Activated naive CD8-positive, alpha-beta T cell treated with anti-CD3 and anti-CD28 coated beads for 36 hours (primary cell): ENCODE measurements at regions not wholly inside any gene's neighbourhood (a gene's known extent, or its start where the extent isn't known, plus 50 kb on each side); places are given as distances from the start of the nearest gene placed in this dataset.
"Not testable (repeated sequence)": the region's sequence is repeated elsewhere in the genome, so short reads cannot be mapped to it uniquely, and the experiment has no call there.

Experiments
- DNase-seq: peaks from one replicate; pipeline ENCODE4 v3.0.0; 2021
- H3K27ac Mint-ChIP-seq: one replicate; pipeline ENCODE4 v1.8.0; 2022; ENCODE audit warnings: mild to moderate bottlenecking, moderate library complexity, mixed read lengths
- H3K27me3 Mint-ChIP-seq: one replicate; pipeline ENCODE4 v1.8.0; 2022; ENCODE audit warnings: mild to moderate bottlenecking, mixed read lengths
- H3K36me3 Mint-ChIP-seq: one replicate; pipeline ENCODE4 v1.8.0; 2021; ENCODE audit warnings: mild to moderate bottlenecking, mixed read lengths
- H3K4me1 Mint-ChIP-seq: one replicate; pipeline ENCODE4 v1.8.0; 2021; ENCODE audit warnings: mixed read lengths
- H3K4me3 Mint-ChIP-seq: one replicate; pipeline ENCODE4 v1.8.0; 2022; ENCODE audit warnings: mild to moderate bottlenecking, moderate library complexity, mixed read lengths
- H3K9me3 Mint-ChIP-seq: one replicate; pipeline ENCODE4 v1.8.0; 2022; ENCODE audit warnings: mixed read lengths

DNA sequence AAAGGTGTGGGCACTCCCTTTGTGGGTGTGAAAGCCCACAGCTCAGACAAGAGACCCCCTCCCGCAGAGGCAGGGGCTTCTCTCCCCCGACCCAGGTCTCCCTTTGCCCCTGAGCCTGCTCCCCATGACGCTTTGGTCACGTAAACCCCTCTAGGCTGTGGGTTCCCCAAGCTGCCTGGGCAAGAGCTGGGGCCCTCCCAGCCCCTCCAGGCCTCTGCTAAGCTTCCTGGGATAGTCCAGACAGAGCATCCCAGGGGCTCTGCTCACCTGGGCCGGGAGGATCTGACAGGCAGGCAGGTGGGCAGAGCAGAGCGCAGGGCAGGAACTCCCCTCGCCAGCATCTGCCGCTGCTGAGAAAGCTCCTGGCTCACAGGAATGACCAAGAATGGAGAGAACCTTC is 177.3 kb downstream of the BANP start:
- Mint-ChIP-seq H3K4me3 (no peak overlapping the region), H3K4me1 (no peaks in the 10 kb centered on the region), H3K36me3 (no peaks in the 10 kb centered on the region), H3K9me3 (no peaks in the 10 kb centered on the region), H3K27ac (no peak overlapping the region), H3K27me3 (no peaks in the 10 kb centered on the region)
- DNase-seq: no peak

DNA sequence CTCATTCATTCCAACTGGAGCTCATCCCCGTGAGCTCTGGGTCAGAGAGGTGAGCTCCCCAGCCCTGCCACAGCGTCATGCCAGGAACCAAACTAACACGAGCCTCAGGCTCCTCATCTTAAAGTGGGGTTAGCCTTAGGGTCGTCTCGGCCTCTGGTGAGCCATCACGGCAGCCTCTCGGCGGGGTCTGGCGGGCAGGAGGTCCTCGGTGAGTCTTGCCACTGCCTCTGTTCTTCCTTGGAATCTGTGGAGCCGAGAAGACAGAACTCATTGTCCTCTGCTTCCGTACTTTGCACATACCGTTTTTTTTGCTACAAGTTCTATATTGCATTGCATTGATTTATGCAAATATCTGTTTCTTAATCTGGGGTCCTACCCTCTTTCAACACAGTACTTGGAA is 177.9 kb downstream of the BANP start:
- H3K27ac Mint-ChIP-seq, H3K27me3 Mint-ChIP-seq, H3K9me3 Mint-ChIP-seq, H3K4me3 Mint-ChIP-seq, H3K4me1 Mint-ChIP-seq, DNase-seq, H3K36me3 Mint-ChIP-seq: not testable (repeated sequence)

DNA sequence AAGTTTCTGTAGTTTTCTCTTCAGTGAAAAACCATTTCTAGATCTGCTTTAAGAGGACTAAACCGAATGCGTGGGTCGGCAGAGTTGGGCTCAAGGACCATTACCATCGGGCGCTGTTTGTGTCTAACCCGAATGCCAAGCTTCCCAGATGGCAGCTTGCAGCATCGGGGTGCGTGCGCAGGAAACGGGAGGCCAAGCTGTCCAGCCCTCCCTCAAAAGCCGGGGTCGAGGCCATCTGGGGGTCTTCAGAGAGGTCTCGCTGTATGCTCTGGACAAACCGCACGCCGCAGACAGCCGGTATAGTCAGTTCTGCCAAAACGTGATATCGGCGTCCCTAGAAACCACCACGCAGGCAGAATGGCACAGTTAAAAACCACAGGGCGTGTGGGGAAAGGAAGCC is 178.8 kb downstream of the BANP start:
- no peak overlapping the region for H3K4me3 Mint-ChIP-seq
- H3K36me3 Mint-ChIP-seq: no peaks in the 10 kb centered on the region
- H3K9me3 Mint-ChIP-seq: no peaks in the 10 kb centered on the region
- peaks cover 3% of the 10 kb centered on the region for H3K27me3 Mint-ChIP-seq
- no peak for DNase-seq
- no peak overlapping the region for H3K27ac Mint-ChIP-seq
- H3K4me1 Mint-ChIP-seq: no peaks in the 10 kb centered on the region

DNA sequence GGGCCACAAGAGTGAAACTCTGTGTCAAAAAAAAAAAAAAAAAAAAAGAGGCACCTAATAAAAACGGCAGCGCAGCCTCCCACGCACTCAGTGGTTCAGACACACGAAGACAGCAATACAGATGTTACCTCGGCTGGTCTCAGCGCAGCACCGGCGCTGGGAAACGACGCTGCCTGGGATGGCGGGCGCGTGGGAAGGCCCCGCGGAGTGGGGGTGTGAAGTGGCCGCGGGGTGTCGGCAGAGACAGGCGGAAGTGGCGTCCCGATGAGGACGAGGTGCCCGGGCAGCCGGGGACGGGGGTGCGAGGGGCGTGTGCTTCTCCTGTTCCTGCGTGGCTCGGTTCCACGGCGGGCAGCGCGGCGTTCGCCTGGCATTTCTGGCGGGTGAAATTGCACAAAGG is 179.4 kb downstream of the BANP start:
- no peaks in the 10 kb centered on the region for H3K36me3 Mint-ChIP-seq
- H3K4me1 Mint-ChIP-seq: no peaks in the 10 kb centered on the region
- H3K4me3 Mint-ChIP-seq: no peak overlapping the region
- H3K27me3 Mint-ChIP-seq: peaks cover 3% of the 10 kb centered on the region
- no peak overlapping the region for H3K27ac Mint-ChIP-seq
- H3K9me3 Mint-ChIP-seq: no peaks in the 10 kb centered on the region
- DNase-seq: no peak

DNA sequence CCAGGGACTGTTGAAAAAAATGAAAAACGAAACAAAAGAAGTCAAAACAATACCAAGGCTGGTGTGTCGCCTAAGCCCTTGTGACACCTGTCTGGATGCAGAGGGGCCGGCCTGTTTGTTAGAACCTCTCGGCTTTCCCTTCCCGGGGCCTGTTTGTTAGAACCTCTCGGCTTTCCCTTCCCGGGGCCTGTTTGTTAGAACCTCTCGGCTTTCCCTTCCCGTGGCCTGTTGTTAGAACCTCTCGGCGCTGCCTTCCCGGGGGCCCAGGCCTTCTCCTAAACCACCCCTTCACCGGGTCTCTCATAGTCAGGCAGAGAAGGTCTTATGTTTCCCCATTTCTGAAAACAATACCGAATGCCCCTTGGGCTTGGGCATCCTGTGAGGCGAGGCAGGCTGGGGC is 180.0 kb downstream of the BANP start:
- Mint-ChIP-seq H3K27ac (no peak overlapping the region), H3K27me3 (peaks cover 3% of the 10 kb centered on the region), H3K4me3 (no peak overlapping the region), H3K9me3 (no peaks in the 10 kb centered on the region), H3K36me3 (no peaks in the 10 kb centered on the region), H3K4me1 (no peaks in the 10 kb centered on the region)
- no peak for DNase-seq

DNA sequence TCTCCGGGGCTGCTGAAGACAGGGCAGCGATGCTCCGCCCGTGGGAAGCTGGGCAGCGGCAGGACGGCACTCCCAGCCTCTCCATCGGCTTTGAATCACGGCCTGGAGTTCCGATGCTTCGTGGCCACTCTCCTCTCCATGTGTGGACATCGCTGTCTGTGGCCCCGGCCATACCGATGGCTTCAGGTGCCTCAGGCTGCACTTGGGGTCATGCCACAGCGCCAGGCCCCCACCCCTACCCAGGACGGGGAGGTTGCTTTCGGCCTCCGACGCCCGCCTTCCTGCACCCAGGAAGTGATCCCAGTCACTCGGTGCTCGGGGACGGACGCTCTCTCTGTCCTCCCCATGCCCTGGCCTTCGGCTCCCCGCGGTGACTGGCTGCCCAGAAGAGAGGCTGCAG is 180.7 kb downstream of the BANP start:
- Mint-ChIP-seq H3K27me3 (peaks cover 3% of the 10 kb centered on the region), H3K4me1 (no peaks in the 10 kb centered on the region), H3K4me3 (no peak overlapping the region), H3K27ac (no peak overlapping the region), H3K36me3 (no peaks in the 10 kb centered on the region), H3K9me3 (no peaks in the 10 kb centered on the region)
- DNase-seq: no peak

DNA sequence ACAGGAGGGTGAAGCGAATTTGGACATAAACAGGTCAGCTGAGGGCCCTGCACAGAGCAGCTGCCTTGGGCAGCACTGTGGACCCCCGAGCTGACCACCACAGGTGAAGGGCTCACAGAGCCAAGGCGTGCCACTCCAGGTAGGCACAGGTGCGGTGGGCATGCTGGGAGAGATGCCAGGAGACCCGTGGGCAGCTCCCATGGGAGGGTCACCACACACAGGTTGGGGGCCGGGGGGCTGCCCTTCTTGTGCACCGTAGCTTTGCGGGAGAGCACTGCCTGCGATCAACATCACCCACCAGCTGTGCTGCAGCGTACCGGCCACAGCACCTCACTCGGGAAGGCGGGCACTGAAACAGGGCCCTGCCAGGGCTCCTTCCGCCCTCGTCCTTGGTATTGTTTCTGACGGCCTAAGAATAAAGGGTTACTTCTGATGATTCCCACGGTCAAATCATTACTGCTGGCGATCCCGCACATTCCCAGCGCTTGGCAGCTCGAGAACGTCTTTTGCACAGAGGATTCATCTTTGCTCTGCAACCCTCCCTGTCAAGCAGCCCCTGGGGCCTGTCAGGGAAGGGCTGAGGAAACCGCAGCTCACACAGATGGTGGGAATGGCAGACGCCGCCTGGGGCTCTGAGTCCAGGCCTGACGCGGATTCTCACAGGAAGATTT is 181.7 kb downstream of the BANP start:
- H3K27me3 Mint-ChIP-seq: peaks cover 3% of the 10 kb centered on the region
- no peaks in the 10 kb centered on the region for H3K4me1 Mint-ChIP-seq
- no peak for DNase-seq
- H3K27ac Mint-ChIP-seq: no peak overlapping the region
- no peaks in the 10 kb centered on the region for H3K36me3 Mint-ChIP-seq
- H3K9me3 Mint-ChIP-seq: no peaks in the 10 kb centered on the region
- H3K4me3 Mint-ChIP-seq: no peak overlapping the region

DNA sequence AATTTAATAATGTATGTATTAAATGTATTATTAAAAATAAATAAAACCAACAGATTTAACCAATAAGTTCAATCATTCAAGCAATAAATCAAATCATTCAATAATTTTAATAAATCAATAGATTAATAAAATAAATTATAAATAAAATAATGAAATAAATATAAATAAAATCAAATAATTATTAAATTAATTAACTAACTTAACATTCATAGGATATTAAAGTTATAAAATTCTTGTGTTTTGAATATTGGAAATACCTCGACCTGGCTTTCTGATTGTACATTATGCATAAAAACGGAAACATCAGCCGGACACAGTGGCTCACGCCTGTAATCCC is 182.2 kb downstream of the BANP start:
- no peak for DNase-seq
- Mint-ChIP-seq H3K4me3 (no peak overlapping the region), H3K36me3 (no peaks in the 10 kb centered on the region), H3K27me3 (peaks cover 3% of the 10 kb centered on the region), H3K27ac (no peak overlapping the region), H3K9me3 (no peaks in the 10 kb centered on the region), H3K4me1 (no peaks in the 10 kb centered on the region)

DNA sequence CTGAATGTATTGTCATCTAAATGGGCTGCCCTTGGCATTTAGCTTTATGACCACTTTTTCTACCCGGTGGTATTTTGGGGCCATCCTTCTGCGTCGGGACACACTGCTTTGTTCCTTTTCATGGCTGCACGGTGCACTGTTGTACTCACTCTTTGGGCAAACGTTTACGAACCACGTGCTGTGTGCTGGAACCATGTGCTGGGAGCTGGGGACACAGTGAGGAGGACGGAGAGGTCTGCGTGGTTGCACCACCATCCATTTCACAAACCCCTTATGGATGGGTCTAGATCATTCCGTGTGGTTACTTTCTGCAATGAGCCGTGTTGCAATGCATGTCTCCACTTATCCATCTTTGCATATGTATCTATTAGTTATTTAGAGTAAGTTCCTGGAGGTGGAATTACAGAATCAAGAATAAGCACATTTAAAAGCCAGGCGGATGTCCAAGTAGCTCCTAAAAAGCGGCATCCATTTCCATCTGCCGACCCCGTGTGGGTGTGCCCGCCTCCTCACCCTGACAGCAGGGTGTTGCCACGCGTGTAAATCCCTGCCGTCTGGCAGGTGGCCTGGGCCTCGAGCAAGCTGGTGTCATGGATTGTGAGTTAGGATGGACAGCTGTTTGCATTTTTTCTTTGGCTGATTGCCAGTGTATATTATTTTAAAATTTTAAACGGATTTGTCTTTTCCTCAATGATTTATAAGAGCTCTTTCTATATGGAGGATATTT is 183.1 kb downstream of the BANP start:
- H3K27me3 Mint-ChIP-seq, DNase-seq, H3K27ac Mint-ChIP-seq, H3K36me3 Mint-ChIP-seq, H3K4me1 Mint-ChIP-seq, H3K9me3 Mint-ChIP-seq, H3K4me3 Mint-ChIP-seq: not testable (repeated sequence)

DNA sequence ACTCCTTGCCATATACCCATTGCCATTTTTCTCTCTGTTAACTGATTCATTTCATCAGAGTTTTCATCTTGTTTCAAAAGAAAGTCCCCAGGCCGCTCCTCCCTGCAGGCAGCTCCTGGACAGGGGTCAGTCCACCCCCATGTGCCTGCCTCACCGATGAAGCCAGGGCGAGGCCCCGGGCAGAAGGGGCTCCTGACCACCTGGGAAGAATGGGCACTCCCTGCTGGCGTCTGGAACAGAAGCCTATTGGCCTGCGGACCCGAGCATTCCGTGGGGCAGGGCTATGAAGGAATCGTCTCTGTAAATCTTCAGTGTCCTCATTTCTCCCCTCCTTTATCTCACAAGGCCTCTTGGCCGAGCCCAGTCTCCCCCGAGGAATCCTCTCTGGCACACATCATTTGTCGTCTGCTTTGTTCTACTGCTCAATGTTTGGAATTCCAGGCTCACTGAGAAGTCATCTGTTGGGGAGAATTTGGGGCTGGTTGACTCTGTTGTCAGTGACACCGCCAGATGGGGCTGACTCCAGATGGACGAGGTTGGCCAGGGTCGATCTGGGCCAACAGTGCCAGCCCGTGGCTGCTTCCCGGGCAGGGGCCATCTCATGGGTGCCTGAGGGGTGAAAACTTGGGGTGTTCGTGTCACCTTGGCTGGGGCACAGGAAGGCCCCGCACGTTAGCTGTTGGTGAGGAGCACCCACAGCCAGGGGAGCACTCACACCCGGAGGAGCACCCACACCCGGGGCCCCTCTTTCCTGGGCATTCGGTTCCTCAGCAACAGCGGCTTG is 183.9 kb downstream of the BANP start:
- not testable (repeated sequence) for H3K27ac Mint-ChIP-seq, H3K36me3 Mint-ChIP-seq, H3K4me3 Mint-ChIP-seq, DNase-seq, H3K27me3 Mint-ChIP-seq, H3K4me1 Mint-ChIP-seq, H3K9me3 Mint-ChIP-seq

DNA sequence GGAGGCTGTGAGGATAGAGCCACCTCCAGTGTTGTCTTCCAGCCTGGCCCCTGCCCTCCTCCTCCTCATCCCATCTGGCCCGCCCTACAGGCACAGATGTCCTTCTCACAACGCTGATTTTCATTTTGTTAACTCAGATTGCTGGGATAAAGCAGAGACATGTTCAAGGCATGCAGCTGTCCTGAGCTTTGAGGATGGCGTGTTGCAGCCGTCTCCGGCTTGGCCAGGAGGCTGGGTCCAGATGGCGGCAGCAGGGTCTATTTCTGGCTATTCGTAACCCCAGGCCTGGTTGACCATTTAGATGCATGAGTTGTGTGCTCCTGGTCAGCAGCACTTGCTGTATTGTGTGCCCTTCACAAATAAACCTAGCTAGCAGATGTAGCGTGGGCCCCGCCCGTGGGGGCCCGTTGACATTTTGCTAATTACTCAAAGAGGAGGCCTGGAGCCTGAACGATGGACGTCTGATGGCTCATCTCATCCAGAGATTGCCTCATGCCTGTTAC is 185.0 kb downstream of the BANP start:
- not testable (repeated sequence) for DNase-seq, H3K4me3 Mint-ChIP-seq, H3K27me3 Mint-ChIP-seq, H3K9me3 Mint-ChIP-seq, H3K36me3 Mint-ChIP-seq, H3K27ac Mint-ChIP-seq, H3K4me1 Mint-ChIP-seq

DNA sequence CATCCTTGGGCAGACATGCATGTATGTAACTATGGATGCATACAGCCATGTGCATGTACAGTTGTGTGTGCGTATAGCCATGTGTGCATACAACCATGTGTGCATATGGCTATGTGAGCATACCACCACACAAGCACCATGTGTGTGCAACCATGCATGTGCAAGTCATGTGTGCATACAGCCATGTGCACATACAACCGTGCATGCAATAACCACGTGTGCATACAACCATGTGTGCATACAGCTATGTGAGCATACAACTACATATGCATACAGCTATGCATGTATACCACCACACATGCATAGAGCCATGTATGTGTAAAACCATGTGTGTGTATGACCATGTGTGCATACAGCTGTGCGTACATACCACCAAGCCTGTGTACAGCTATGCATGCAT is 185.7 kb downstream of the BANP start:
- not testable (repeated sequence) for H3K4me3 Mint-ChIP-seq, DNase-seq, H3K27me3 Mint-ChIP-seq, H3K4me1 Mint-ChIP-seq, H3K9me3 Mint-ChIP-seq, H3K36me3 Mint-ChIP-seq, H3K27ac Mint-ChIP-seq

DNA sequence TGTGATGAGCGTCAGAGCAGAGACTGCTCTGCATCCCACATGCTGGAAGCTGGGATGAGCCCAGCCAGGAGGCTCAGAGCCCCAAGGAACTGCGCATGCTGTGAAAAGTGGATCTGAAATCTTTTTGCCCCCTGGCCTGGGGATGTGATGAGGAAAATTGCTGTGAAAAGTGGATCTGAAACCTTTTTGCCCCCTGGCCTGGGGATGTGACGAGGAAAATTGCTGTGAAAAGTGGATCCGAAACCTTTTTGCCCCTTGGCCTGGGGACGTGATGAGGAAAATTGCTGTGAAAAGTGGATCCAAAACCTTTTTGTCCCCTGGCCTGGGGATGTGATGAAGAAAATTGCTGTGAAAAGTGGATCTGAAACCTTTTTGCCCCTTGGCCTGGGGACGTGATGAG is 187.9 kb downstream of the BANP start:
- not testable (repeated sequence) for H3K27me3 Mint-ChIP-seq, H3K4me1 Mint-ChIP-seq, H3K27ac Mint-ChIP-seq, H3K4me3 Mint-ChIP-seq, H3K9me3 Mint-ChIP-seq, H3K36me3 Mint-ChIP-seq, DNase-seq

DNA sequence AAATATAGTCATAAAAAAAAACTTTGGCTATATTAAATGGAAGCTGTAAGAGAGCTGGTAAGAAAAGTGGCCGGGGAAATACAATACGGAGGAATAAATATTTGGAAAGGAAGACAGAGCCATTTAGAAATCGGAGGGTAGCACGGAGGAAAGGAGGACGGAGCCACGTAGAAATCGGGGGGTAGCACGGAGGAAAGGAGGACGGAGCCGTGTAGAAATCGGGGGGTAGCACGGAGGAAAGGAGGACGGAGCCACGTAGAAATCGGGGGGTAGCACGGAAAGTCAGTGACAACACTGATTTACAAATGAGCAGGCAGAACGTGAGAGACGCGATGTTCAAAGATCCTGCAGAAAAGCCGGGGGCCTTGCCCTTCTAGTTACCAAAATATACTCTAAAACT is 189.0 kb downstream of the BANP start:
- not testable (repeated sequence) for H3K4me3 Mint-ChIP-seq, H3K27ac Mint-ChIP-seq, H3K9me3 Mint-ChIP-seq, H3K36me3 Mint-ChIP-seq, H3K4me1 Mint-ChIP-seq, H3K27me3 Mint-ChIP-seq, DNase-seq

DNA sequence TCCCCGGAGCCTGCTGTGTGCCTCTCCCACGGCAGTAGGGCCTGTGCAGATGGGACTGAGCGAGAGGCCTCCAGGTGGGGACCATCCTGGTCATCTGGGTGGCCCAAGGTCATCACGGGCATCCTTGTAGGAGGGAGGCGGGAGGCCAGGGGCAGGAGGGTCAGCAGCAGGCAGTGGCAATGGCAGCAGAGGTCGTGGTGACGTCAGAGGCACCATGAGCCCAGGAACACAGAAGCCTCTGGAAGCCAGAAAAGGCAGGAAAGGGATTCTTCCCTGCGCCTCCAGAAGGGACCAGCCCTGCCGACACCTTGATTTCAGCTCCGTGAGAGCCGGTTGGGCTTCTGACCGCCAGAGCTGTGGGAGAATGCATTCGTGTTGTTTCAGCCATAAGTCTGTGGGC is 190.3 kb downstream of the BANP start:
- H3K4me1 Mint-ChIP-seq: no peaks in the 10 kb centered on the region

More for the DNA sequence above, 190.3 kb downstream of the BANP start:
- H3K4me3 Mint-ChIP-seq: no peak overlapping the region
- DNase-seq: no peak
- H3K9me3 Mint-ChIP-seq: peaks cover 6% of the 10 kb centered on the region
- H3K36me3 Mint-ChIP-seq: no peaks in the 10 kb centered on the region
- H3K27ac Mint-ChIP-seq: no peak overlapping the region
- H3K27me3 Mint-ChIP-seq: no peaks in the 10 kb centered on the region
